ENCODE measurements at regions not wholly inside any gene's neighbourhood (a gene's known extent, or its start where the extent isn't known, plus 50 kb on each side); places are given as distances from the start of the nearest gene placed in this dataset.
"Not testable (repeated sequence)": the region's sequence is repeated elsewhere in the genome, so short reads cannot be mapped to it uniquely, and the experiment has no call there.

GRCh38 chr22:46026899-46027210 is 49.9 kb upstream of the WNT7B start:
- no peak for DNase-seq

GRCh38 chr22:46027211-46028105 is 50.5 kb upstream of the WNT7B start:
- DNase-seq, result no peak

- no peak for DNase-seq
Measured at GRCh38 chr22:46028106-46028991, 51.4 kb upstream of the WNT7B start.

GRCh38 chr22:46029036-46029435 is 52.1 kb upstream of the WNT7B start:
- no peak for DNase-seq

- no peak for DNase-seq
Measured at GRCh38 chr22:46029574-46030200, 52.7 kb upstream of the WNT7B start.

- DNase-seq, result no peak
Measured at GRCh38 chr22:46030231-46030880, 53.4 kb upstream of the WNT7B start.

GRCh38 chr22:46031066-46031465 is 54.1 kb upstream of the WNT7B start:
- no peak for DNase-seq

GRCh38 chr22:46031557-46031956 is 54.6 kb upstream of the WNT7B start:
- DNase-seq, result no peak

GRCh38 chr22:46031965-46032851 is 55.2 kb upstream of the WNT7B start:
- DNase-seq, result peak; percentile 67

- DNase-seq, result no peak
Measured at GRCh38 chr22:46033256-46034200, 56.6 kb upstream of the WNT7B start.

- DNase-seq, result not testable (repeated sequence)
Measured at GRCh38 chr22:46034480-46034879, 57.5 kb upstream of the WNT7B start.

GRCh38 chr22:46035380-46035741 is 58.4 kb upstream of the WNT7B start:
- DNase-seq, result no peak

- peak; percentile 99 for DNase-seq
Measured at GRCh38 chr22:46035742-46036557, 59.0 kb upstream of the WNT7B start.

GRCh38 chr22:46036558-46037408 is 59.8 kb upstream of the WNT7B start:
- peak; percentile 90 for DNase-seq

GRCh38 chr22:46038174-46038487 is 61.2 kb upstream of the WNT7B start:
- DNase-seq, result no peak

- DNase-seq, result peak; percentile 65
Measured at GRCh38 chr22:46038516-46039430, 61.8 kb upstream of the WNT7B start.

GRCh38 chr22:46039535-46039934 is 62.6 kb upstream of the WNT7B start:
- peak; percentile 52 for DNase-seq

Measured in NCI-H69 (cell line).